Stimulated activated effector memory CD8-positive, alpha-beta T cell treated with anti-CD3 and anti-CD28 coated beads, Interleukin-12 subunit alpha, Interleukin-12 subunit beta, amount 100 ng/mL, for 72 hours (primary cell): ENCODE measurements at regions not wholly inside any gene's neighbourhood (a gene's known extent, or its start where the extent isn't known, plus 50 kb on each side); places are given as distances from the start of the nearest gene placed in this dataset.
"Not testable (repeated sequence)": the region's sequence is repeated elsewhere in the genome, so short reads cannot be mapped to it uniquely, and the experiment has no call there.

Experiments used
- ATAC-seq: fragments of 150-1000 bp; cut with Tn5 transposase; 2 replicates; pipeline ENCODE4 v1.10.0; 2021
- DNase-seq, 2 donors: peaks; one replicate each; pipeline ENCODE4 v3.0.0; 2021 to 2022; ENCODE audit warnings: low spot score in 2 of 2
- H3K27ac Mint-ChIP-seq: one replicate; pipeline ENCODE4 v1.8.0; 2022; ENCODE audit warnings: mild to moderate bottlenecking, mixed read lengths
- H3K36me3 Mint-ChIP-seq: one replicate; pipeline ENCODE4 v1.8.0; 2022; ENCODE audit warnings: mild to moderate bottlenecking, mixed read lengths
- H3K4me1 Mint-ChIP-seq: one replicate; pipeline ENCODE4 v1.8.0; 2022; ENCODE audit warnings: mixed read lengths
- H3K4me3 Mint-ChIP-seq: one replicate; pipeline ENCODE4 v1.8.0; 2022; ENCODE audit warnings: mild to moderate bottlenecking, mixed read lengths
- H3K9me3 Mint-ChIP-seq: one replicate; pipeline ENCODE4 v1.8.0; 2022; ENCODE audit warnings: mixed read lengths

GRCh38 chr5:28807195-28807729 is 1768.9 kb upstream of the CDH9 start:
- Mint-ChIP-seq H3K27ac (no peak overlapping the region), H3K4me3 (no peak overlapping the region), H3K36me3 (no peaks in the 10 kb centered on the region), H3K9me3 (peaks cover 8% of the 10 kb centered on the region), H3K4me1 (no peaks in the 10 kb centered on the region)
- ATAC-seq: no peak
- DNase-seq: no peak

- not testable (repeated sequence) for H3K27ac Mint-ChIP-seq, H3K36me3 Mint-ChIP-seq, DNase-seq, H3K4me1 Mint-ChIP-seq, H3K4me3 Mint-ChIP-seq, ATAC-seq
- peaks cover 12% of the 10 kb centered on the region for H3K9me3 Mint-ChIP-seq
These were observed 1760.6 kb upstream of the CDH9 start for GRCh38 chr5:28799035-28799434.

GRCh38 chr5:28788954-28789353 is 1750.6 kb upstream of the CDH9 start:
- Mint-ChIP-seq H3K27ac (no peak overlapping the region), H3K4me3 (no peak overlapping the region), H3K4me1 (no peaks in the 10 kb centered on the region), H3K9me3 (peaks cover 17% of the 10 kb centered on the region), H3K36me3 (no peaks in the 10 kb centered on the region)
- ATAC-seq (no peak), DNase-seq (no peak)

GRCh38 chr5:28780083-28780692 is 1741.8 kb upstream of the CDH9 start:
- ATAC-seq (no peak), DNase-seq (no peak)
- no peaks in the 10 kb centered on the region for H3K4me1 Mint-ChIP-seq
- H3K36me3 Mint-ChIP-seq: no peaks in the 10 kb centered on the region
- H3K27ac Mint-ChIP-seq: no peak overlapping the region
- H3K4me3 Mint-ChIP-seq: no peak overlapping the region
- peaks cover 14% of the 10 kb centered on the region for H3K9me3 Mint-ChIP-seq

- Mint-ChIP-seq H3K4me3 (no peak overlapping the region), H3K9me3 (peaks cover 17% of the 10 kb centered on the region), H3K36me3 (no peaks in the 10 kb centered on the region), H3K27ac (no peak overlapping the region), H3K4me1 (no peaks in the 10 kb centered on the region)
- DNase-seq (no peak), ATAC-seq (no peak)
These were observed 1740.9 kb upstream of the CDH9 start for GRCh38 chr5:28779161-28779754.

GRCh38 chr5:28770307-28770706 is 1731.9 kb upstream of the CDH9 start:
- Mint-ChIP-seq H3K4me3 (no peak overlapping the region), H3K9me3 (peaks cover 15% of the 10 kb centered on the region), H3K27ac (no peak overlapping the region), H3K36me3 (no peaks in the 10 kb centered on the region), H3K4me1 (no peaks in the 10 kb centered on the region)
- no peak for DNase-seq
- no peak for ATAC-seq

GRCh38 chr5:28766565-28767158 is 1728.3 kb upstream of the CDH9 start:
- Mint-ChIP-seq H3K36me3 (no peaks in the 10 kb centered on the region), H3K27ac (no peak overlapping the region), H3K4me3 (no peak overlapping the region), H3K9me3 (peaks cover 12% of the 10 kb centered on the region), H3K4me1 (no peaks in the 10 kb centered on the region)
- ATAC-seq (no peak), DNase-seq (no peak)

GRCh38 chr5:28751396-28751795 is 1713.0 kb upstream of the CDH9 start:
- H3K27ac Mint-ChIP-seq: no peak overlapping the region
- H3K4me3 Mint-ChIP-seq: no peak overlapping the region
- H3K9me3 Mint-ChIP-seq: peaks cover 27% of the 10 kb centered on the region
- DNase-seq (no peak), ATAC-seq (no peak)
- no peaks in the 10 kb centered on the region for H3K4me1 Mint-ChIP-seq
- no peaks in the 10 kb centered on the region for H3K36me3 Mint-ChIP-seq

GRCh38 chr5:28750251-28750650 is 1711.9 kb upstream of the CDH9 start:
- H3K36me3 Mint-ChIP-seq: no peaks in the 10 kb centered on the region
- no peak for ATAC-seq
- no peak overlapping the region for H3K4me3 Mint-ChIP-seq
- H3K9me3 Mint-ChIP-seq: peaks cover 16% of the 10 kb centered on the region
- DNase-seq: no peak
- H3K27ac Mint-ChIP-seq: no peak overlapping the region
- H3K4me1 Mint-ChIP-seq: no peaks in the 10 kb centered on the region

GRCh38 chr5:28748446-28748845 is 1710.1 kb upstream of the CDH9 start:
- Mint-ChIP-seq H3K4me3 (no peak overlapping the region), H3K4me1 (no peaks in the 10 kb centered on the region), H3K27ac (no peak overlapping the region), H3K36me3 (no peaks in the 10 kb centered on the region), H3K9me3 (peaks cover 16% of the 10 kb centered on the region)
- ATAC-seq: no peak
- no peak for DNase-seq

- Mint-ChIP-seq H3K4me3 (no peak overlapping the region), H3K9me3 (peaks cover 11% of the 10 kb centered on the region), H3K27ac (no peak overlapping the region), H3K36me3 (no peaks in the 10 kb centered on the region), H3K4me1 (no peaks in the 10 kb centered on the region)
- DNase-seq (no peak), ATAC-seq (no peak)
These were observed 1705.3 kb upstream of the CDH9 start for GRCh38 chr5:28743716-28744110.

GRCh38 chr5:28743025-28743715 is 1704.8 kb upstream of the CDH9 start:
- Mint-ChIP-seq H3K4me1 (no peaks in the 10 kb centered on the region), H3K4me3 (no peak overlapping the region), H3K9me3 (peaks cover 10% of the 10 kb centered on the region), H3K27ac (no peak overlapping the region), H3K36me3 (no peaks in the 10 kb centered on the region)
- DNase-seq (no peak), ATAC-seq (no peak)

- DNase-seq (no peak), ATAC-seq (no peak)
- Mint-ChIP-seq H3K27ac (no peak overlapping the region), H3K4me3 (no peak overlapping the region), H3K9me3 (peaks cover 16% of the 10 kb centered on the region), H3K36me3 (no peaks in the 10 kb centered on the region), H3K4me1 (no peaks in the 10 kb centered on the region)
These were observed 1699.3 kb upstream of the CDH9 start for GRCh38 chr5:28737682-28738081.

GRCh38 chr5:28737222-28737621 is 1698.8 kb upstream of the CDH9 start:
- Mint-ChIP-seq H3K27ac (no peak overlapping the region), H3K4me1 (no peaks in the 10 kb centered on the region), H3K9me3 (peaks cover 16% of the 10 kb centered on the region), H3K4me3 (no peak overlapping the region), H3K36me3 (no peaks in the 10 kb centered on the region)
- DNase-seq (no peak), ATAC-seq (no peak)

GRCh38 chr5:28734396-28734795 is 1696.0 kb upstream of the CDH9 start:
- Mint-ChIP-seq H3K27ac (no peak overlapping the region), H3K9me3 (peaks cover 16% of the 10 kb centered on the region), H3K4me3 (no peak overlapping the region), H3K4me1 (no peaks in the 10 kb centered on the region), H3K36me3 (no peaks in the 10 kb centered on the region)
- DNase-seq: no peak
- no peak for ATAC-seq

GRCh38 chr5:28729067-28729466 is 1690.7 kb upstream of the CDH9 start:
- Mint-ChIP-seq H3K4me3 (no peak overlapping the region), H3K9me3 (peaks cover 12% of the 10 kb centered on the region), H3K36me3 (no peaks in the 10 kb centered on the region), H3K27ac (no peak overlapping the region), H3K4me1 (no peaks in the 10 kb centered on the region)
- ATAC-seq (no peak), DNase-seq (no peak)
